ENCODE measurements at regions not wholly inside any gene's neighbourhood (a gene's known extent, or its start where the extent isn't known, plus 50 kb on each side); places are given as distances from the start of the nearest gene placed in this dataset.

- no peak for DNase-seq (ENCODE audit: low read depth in 1 of 2, low spot score in 1 of 2)
- no peak overlapping the region for H3K27ac ChIP-seq
- no peaks in the 10 kb centered on the region for H3K27me3 ChIP-seq
- no peaks in the 10 kb centered on the region for H3K4me1 ChIP-seq (ENCODE audit: low read depth)
- H3K4me3 ChIP-seq: no peak overlapping the region
- no peak for TF ChIP-seq CTCF (IDR thresholded peaks at IDR 0.05; ENCODE audit: low read depth, low read length)
- H3K36me3 ChIP-seq: no peaks in the 10 kb centered on the region
- H3K9me3 ChIP-seq (ENCODE audit: low read depth): no peaks in the 10 kb centered on the region
Observed at GRCh38 chr12:65574867-65575266, 249.4 kb upstream of the HMGA2 start.

GRCh38 chr12:65584016-65584415, 240.3 kb upstream of the HMGA2 start:
- H3K9me3 ChIP-seq (ENCODE audit: low read depth): no peaks in the 10 kb centered on the region
- no peaks in the 10 kb centered on the region for H3K36me3 ChIP-seq
- peaks cover 13% of the 10 kb centered on the region for H3K4me1 ChIP-seq (ENCODE audit: low read depth)
- no peak overlapping the region for H3K4me3 ChIP-seq
- H3K27ac ChIP-seq: no peak overlapping the region
- H3K27me3 ChIP-seq: no peaks in the 10 kb centered on the region
- no peak for TF ChIP-seq CTCF (IDR thresholded peaks at IDR 0.05; ENCODE audit: low read depth, low read length)
- no peak for DNase-seq (ENCODE audit: low read depth in 1 of 2, low spot score in 1 of 2)

- no peak for TF ChIP-seq CTCF (IDR thresholded peaks at IDR 0.05; ENCODE audit: low read depth, low read length)
- no peaks in the 10 kb centered on the region for H3K36me3 ChIP-seq
- peaks cover 13% of the 10 kb centered on the region for H3K4me1 ChIP-seq (ENCODE audit: low read depth)
- H3K27me3 ChIP-seq: no peaks in the 10 kb centered on the region
- no peak overlapping the region for H3K4me3 ChIP-seq
- H3K27ac ChIP-seq: no peak overlapping the region
- DNase-seq (ENCODE audit: low read depth in 1 of 2, low spot score in 1 of 2): no peak
- H3K9me3 ChIP-seq (ENCODE audit: low read depth): no peaks in the 10 kb centered on the region
Observed at GRCh38 chr12:65585648-65586602, 238.4 kb upstream of the HMGA2 start.

- H3K9me3 ChIP-seq (ENCODE audit: low read depth): no peaks in the 10 kb centered on the region
- no peaks in the 10 kb centered on the region for H3K36me3 ChIP-seq
- TF ChIP-seq CTCF (IDR thresholded peaks at IDR 0.05; ENCODE audit: low read depth, low read length): no peak
- peaks cover 13% of the 10 kb centered on the region for H3K4me1 ChIP-seq (ENCODE audit: low read depth)
- DNase-seq (ENCODE audit: low read depth in 1 of 2, low spot score in 1 of 2): no peak
- no peak overlapping the region for H3K27ac ChIP-seq
- H3K4me3 ChIP-seq: no peak overlapping the region
- H3K27me3 ChIP-seq: no peaks in the 10 kb centered on the region
Observed at GRCh38 chr12:65586796-65587195, 237.5 kb upstream of the HMGA2 start.

GRCh38 chr12:65590318-65590717, 234.0 kb upstream of the HMGA2 start:
- no peaks in the 10 kb centered on the region for H3K27me3 ChIP-seq
- no peak overlapping the region for H3K27ac ChIP-seq
- H3K9me3 ChIP-seq (ENCODE audit: low read depth): no peaks in the 10 kb centered on the region
- no peak overlapping the region for H3K4me3 ChIP-seq
- DNase-seq (ENCODE audit: low read depth in 1 of 2, low spot score in 1 of 2): no peak
- peaks cover 29% of the 10 kb centered on the region for H3K4me1 ChIP-seq (ENCODE audit: low read depth)
- H3K36me3 ChIP-seq: no peaks in the 10 kb centered on the region
- no peak for TF ChIP-seq CTCF (IDR thresholded peaks at IDR 0.05; ENCODE audit: low read depth, low read length)

All from cardiac muscle cell (in vitro differentiated cells and primary cell).